Fibroblast of lung (primary cell): ENCODE measurements at regions not wholly inside any gene's neighbourhood (a gene's known extent, or its start where the extent isn't known, plus 50 kb on each side); places are given as distances from the start of the nearest gene placed in this dataset.

ENCODE experiments used
- EZH2 ChIP-seq: IDR thresholded peaks from 2 replicates; pipeline ENCODE4 v1.5.1; 2012; ENCODE audit warnings: low read length, control low read depth, mild to moderate bottlenecking; ENCODE audit errors: missing control alignments
- TF ChIP-seq, protein P1 (sequence below), 2 donors: IDR thresholded peaks in 1 of 2; conservative IDR thresholded peaks in 1 of 2; 1 replicate in 1 of 2; 2 replicates in 1 of 2; pipeline ENCODE4 v1.5.1; 2011 to 2012; ENCODE audit warnings: low read length in 2 of 2, control low read depth in 1 of 2, inconsistent platforms in 1 of 2, low read depth in 1 of 2, mild to moderate bottlenecking in 1 of 2

DNA sequence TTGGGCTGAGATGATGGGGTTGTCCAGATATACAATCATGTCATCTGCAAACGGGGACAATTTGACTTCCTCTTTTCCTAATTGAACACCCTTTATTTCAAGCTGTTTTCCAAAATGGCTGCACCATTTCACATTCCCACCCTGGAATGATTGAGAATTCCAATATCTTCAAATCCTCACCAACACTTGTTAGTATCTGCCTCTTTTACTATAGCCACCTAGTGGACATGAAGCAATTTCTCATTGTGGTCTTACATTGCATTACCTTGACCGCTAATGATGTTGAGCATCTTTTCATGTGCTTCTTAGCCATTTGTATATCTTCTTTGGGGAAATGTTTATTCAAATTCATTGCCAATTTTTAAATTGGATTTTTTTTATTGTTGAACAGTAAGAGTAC is 364.8 kb downstream of the SMARCA1 start:
- TF ChIP-seq, protein P1, sequence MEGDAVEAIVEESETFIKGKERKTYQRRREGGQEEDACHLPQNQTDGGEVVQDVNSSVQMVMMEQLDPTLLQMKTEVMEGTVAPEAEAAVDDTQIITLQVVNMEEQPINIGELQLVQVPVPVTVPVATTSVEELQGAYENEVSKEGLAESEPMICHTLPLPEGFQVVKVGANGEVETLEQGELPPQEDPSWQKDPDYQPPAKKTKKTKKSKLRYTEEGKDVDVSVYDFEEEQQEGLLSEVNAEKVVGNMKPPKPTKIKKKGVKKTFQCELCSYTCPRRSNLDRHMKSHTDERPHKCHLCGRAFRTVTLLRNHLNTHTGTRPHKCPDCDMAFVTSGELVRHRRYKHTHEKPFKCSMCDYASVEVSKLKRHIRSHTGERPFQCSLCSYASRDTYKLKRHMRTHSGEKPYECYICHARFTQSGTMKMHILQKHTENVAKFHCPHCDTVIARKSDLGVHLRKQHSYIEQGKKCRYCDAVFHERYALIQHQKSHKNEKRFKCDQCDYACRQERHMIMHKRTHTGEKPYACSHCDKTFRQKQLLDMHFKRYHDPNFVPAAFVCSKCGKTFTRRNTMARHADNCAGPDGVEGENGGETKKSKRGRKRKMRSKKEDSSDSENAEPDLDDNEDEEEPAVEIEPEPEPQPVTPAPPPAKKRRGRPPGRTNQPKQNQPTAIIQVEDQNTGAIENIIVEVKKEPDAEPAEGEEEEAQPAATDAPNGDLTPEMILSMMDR (conservative IDR thresholded peaks at IDR 0.05 in 1 of 2, IDR thresholded peaks at IDR 0.05 in 1 of 2; ENCODE audit: low read depth in 1 of 2, low read length in 2 of 2), result no peak
- no peak for TF ChIP-seq EZH2
